ENCODE measurements at regions not wholly inside any gene's neighbourhood (a gene's known extent, or its start where the extent isn't known, plus 50 kb on each side); places are given as distances from the start of the nearest gene placed in this dataset.

DNA sequence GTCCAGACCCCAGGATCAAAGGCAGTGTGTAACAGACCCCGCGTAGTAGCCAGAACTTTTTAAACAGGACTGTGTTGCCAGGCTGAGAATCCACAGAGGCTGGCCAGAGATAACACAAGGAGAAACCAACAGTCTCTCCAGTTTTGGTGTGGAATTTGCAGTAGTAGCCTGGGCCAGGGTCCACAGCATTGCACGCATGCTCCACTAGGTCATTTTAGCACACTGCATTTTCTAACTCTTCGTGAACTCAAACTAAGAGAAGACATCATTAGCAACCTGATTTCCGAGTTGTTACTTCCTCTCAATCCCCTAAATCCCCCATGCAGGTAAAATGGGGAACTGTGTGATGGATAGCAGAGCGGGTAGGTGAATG lies 119.6 kb downstream of the BOD1 start:
- no peak for TF ChIP-seq FOXJ3 (CRISPR knock-in tag; IDR thresholded peaks at IDR 0.05)
- no peak for TF ChIP-seq MXI1 (IDR thresholded peaks at IDR 0.05; ENCODE audit: low read depth, low read length)
- TF ChIP-seq RAD21 (IDR thresholded peaks at IDR 0.05; ENCODE audit: low read length) = no peak
- TF ChIP-seq POLR2AphosphoS5 (IDR thresholded peaks at IDR 0.05; ENCODE audit: low read depth, low read length) = no peak
- TF ChIP-seq, protein P1, sequence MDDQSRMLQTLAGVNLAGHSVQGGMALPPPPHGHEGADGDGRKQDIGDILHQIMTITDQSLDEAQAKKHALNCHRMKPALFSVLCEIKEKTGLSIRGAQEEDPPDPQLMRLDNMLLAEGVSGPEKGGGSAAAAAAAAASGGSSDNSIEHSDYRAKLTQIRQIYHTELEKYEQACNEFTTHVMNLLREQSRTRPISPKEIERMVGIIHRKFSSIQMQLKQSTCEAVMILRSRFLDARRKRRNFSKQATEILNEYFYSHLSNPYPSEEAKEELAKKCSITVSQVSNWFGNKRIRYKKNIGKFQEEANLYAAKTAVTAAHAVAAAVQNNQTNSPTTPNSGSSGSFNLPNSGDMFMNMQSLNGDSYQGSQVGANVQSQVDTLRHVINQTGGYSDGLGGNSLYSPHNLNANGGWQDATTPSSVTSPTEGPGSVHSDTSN (IDR thresholded peaks at IDR 0.05) = no peak
- TF ChIP-seq, protein P2, sequence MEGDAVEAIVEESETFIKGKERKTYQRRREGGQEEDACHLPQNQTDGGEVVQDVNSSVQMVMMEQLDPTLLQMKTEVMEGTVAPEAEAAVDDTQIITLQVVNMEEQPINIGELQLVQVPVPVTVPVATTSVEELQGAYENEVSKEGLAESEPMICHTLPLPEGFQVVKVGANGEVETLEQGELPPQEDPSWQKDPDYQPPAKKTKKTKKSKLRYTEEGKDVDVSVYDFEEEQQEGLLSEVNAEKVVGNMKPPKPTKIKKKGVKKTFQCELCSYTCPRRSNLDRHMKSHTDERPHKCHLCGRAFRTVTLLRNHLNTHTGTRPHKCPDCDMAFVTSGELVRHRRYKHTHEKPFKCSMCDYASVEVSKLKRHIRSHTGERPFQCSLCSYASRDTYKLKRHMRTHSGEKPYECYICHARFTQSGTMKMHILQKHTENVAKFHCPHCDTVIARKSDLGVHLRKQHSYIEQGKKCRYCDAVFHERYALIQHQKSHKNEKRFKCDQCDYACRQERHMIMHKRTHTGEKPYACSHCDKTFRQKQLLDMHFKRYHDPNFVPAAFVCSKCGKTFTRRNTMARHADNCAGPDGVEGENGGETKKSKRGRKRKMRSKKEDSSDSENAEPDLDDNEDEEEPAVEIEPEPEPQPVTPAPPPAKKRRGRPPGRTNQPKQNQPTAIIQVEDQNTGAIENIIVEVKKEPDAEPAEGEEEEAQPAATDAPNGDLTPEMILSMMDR (IDR thresholded peaks at IDR 0.05) = no peak
